GM21825 (cell line): ENCODE measurements at regions not wholly inside any gene's neighbourhood (a gene's known extent, or its start where the extent isn't known, plus 50 kb on each side); places are given as distances from the start of the nearest gene placed in this dataset.

ENCODE experiments used
- ATAC-seq: cut with Tn5 transposase; IDR thresholded peaks from one replicate; pipeline ENCODE4 v1.9.1; 2021; ENCODE audit warnings: mild to moderate bottlenecking, moderate library complexity; ENCODE audit not compliant: unreplicated experiment

DNA sequence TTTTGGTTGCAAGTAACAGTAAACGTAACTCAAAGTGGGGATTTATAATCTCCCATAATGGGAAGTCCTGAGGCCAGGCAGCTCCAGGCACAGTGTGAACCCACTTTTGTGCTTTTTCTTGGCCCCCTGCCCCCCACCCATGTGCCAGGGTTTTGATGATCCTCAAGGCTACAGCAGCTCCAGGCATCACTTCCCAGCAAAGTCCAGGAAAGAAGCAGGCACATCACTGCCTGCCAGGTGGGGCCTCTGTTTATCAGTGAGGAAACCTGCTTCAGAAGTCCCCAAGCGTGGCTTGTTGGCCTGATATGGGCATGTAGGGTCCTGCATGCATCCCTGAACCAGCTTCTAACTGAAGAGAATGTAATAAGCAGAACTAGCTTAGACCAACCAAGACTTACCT, 299.2 kb upstream of the SKOR2 start:
- ATAC-seq, result no peak

DNA sequence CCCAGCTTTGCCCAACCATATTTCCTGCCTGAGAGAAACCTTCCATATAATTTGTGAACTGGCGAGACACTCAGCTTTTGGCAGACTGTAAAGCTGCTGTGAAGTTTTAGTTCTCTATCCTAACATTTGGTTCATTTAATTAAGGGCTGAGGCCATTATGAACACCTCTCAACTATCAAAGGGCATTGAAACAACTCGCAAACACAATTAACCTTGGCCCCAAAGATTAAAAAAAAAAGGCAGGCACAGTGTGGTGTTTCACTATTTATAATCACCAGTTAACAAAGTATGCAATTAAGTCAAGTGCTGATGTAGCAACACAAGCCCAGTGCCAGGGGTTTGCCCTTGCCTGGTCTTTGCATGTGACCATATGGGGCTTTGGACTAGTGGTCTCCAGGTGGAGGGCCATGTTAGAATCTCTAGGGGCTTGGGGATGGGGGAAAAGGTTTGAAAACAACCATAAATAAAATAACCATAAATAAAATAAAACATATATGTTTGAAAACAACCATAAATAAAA, 297.6 kb upstream of the SKOR2 start:
- no peak for ATAC-seq

DNA sequence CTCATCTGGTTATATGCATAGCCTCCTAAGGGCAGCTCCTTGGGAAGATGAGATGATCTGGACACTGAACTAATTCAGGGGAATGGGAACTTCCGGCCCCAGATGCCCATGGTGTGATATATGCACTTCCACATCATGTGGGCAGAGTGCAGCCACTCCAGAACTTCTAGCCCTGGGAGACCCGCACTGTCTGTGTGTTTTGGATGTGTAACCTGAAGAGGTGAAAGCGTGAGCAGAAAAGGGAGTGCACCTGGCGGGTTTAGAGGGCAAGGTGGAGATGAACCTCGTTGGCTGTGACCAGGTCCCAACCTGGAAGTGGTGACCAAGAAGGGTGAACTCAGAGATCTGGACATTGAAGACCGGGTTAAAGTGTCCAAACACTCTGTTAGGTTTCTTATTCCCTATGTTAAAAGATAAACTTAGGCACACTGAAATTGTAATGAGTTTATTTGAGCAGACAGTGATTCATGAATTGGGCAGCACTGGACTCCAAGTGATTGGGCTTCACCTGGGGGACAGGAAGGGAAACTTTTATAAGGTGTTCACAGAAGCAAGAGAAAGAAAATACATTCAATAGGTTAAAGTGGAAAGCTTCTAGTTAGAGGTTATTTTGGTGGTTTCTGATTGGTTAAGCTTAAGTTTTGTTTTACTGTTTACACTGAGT, 296.2 kb upstream of the SKOR2 start:
- no peak for ATAC-seq

DNA sequence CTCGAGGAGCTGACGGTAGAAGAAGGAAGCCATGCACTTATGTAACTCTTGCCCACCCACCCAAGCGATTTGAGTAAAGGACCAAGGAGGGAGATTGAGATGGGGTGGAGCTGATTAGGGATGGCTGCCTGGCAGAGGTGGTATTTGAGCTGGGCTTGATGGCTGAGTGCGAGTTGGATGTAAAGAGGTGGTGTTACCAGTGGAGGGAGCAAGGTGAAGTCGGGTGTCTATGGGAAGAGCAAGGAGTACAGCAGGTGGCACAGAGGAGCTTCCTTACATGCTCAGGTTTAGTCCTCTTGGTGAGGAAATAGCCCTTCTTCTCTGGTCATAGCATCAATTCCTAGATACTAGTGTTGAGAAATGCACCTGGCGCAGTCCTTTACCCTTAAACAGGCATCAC, 294.2 kb upstream of the SKOR2 start:
- no peak for ATAC-seq

DNA sequence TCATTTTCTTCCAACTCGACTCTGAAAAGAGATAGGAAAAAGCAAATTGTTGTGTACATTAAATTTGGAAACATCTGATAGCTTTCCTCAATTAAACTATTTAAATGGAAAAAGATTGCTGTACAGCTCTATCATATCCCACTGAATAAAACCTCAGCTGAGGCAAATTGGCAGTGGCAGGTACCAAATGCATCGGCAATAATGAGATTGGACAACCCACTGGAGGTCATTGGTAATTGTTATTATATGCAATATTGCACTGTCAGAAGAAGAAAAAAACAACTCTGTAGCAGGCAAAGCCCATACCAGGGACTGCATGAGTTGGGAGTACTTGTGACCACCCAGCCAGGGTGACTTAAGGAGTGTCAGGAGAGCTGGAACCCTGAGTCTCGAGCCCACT, 291.6 kb upstream of the SKOR2 start:
- no peak for ATAC-seq

DNA sequence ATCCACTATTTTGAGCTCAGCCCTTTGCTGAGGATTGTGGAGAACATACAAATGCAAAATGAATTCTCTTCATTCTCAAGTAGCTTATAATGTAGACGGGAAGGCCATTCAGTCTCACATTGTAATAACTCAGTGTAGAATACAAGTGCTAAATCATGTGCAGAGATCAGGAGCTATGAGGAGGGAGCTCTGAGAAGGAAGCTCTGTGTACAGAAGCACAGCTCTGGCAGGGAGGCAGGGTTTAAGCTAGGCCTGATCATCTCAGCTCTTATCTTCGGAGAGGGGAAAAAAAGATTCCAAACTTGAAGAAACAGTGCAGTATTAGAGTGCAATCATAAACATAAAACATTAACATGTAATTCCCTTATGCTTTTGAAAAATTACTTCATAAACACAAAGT, 291.1 kb upstream of the SKOR2 start:
- no peak for ATAC-seq

DNA sequence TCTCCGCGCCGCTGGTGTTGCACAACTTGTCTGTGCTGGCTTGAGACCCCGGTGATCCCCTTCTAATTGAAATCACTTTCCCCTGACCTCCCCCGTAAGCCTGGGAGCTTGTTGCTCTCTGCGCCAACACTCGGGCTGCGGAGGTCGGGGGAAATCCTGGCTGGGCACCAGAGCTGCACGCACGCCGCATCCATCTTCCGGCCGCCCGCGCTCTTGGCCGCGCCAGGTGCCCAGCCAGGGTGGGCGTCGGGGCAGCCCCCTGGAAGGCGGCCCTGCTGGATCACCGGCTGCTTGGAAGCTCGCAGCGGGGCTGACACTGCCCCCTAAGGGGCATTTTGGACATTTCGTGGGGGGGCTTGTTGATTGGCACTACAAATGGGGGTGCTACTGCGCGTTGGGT, 280.3 kb upstream of the SKOR2 start:
- no peak for ATAC-seq

DNA sequence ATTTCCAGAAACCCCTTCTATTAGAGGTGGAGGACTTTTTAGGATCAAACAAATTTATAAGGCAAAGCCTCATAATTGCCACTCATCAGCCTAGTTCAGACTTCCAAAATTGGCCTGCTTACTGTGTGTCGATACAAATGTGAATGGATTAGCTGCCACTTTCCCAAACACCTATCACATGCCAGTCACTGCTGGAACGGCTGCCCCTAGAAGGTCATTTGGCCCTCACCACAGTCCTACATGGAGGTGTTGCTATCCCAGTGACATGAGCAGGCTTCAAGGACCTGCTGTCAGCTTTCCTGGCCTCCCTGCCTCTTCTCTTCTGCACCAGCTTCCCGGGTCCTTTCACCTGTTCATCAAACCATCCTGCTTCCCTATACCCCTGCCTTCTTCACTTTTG, 279.2 kb upstream of the SKOR2 start:
- ATAC-seq, result no peak

DNA sequence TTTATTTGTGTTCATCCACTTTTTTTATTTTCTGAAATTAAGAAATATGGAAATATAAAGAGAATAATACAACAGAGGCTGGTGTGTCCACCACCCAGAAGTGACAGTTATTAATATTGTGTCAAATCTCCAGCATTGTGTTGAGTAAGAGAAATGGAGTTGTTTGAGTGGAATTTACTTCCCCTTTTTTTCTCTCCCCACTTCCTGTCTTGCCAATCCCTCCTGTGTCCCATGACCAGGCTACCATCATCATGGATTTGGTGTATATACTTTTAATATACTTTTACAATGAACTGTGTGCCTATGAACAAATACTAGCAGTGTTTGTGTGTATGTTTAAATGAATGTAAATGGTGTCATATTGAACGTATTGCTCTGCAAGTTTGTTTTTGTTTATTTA, 276.9 kb upstream of the SKOR2 start:
- no peak for ATAC-seq

DNA sequence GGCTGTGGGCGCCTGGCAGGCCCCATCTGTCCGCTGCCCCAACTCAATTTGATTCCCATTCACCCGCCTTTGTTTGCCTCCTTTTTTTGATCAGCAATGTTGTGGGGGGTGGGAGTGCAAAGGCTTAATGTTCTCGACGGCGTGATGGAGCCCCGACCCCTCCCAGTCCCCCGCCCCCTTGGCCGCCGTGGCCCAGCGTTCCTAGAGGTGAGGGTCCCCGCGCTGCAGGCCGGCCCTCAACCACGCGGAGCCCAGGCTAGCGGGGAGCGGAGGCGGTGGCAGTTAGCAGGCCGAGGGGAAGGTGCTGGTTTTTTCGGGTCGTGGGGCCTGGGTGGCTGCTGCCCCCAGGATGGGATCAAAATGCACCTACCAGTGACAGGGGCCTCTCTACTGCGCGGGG, 274.7 kb upstream of the SKOR2 start:
- no peak for ATAC-seq

DNA sequence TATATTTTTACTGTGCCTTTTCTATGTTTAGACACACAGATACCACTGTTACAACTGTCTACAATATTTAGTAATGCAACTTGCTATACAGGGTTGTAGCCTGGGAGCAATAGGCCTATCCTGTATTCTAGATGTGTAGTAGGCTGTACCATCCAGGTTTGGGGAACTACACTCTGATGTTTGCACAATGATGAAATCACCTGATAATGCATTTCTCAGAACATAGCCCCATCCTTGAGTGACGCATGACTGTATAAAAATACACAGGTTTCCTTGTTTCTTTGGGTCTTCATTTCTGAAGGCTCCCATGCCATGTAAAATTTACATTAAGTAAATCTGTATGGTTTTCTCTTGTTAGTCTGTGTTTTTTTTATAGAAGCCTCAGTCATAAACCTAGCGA, 270.9 kb upstream of the SKOR2 start:
- no peak for ATAC-seq

DNA sequence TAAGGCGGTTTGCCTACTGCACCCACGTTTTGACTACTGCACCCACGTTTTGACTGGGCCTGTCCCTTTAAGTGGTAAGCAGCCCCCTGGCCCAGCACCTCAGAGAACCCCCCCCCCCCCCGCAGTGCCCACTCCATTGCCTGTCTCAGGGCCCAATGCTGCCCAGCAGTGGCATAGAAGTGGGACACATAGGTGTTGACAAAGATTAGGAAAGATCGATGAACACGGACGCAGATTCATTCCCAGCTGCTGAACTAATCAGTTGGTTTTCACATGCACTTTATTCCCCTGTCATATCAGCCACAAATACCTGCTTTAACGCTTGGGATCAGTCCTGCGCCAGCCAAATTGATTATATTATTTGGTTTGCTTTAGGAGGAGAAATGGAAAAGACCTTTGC, 268.8 kb upstream of the SKOR2 start:
- no peak for ATAC-seq

DNA sequence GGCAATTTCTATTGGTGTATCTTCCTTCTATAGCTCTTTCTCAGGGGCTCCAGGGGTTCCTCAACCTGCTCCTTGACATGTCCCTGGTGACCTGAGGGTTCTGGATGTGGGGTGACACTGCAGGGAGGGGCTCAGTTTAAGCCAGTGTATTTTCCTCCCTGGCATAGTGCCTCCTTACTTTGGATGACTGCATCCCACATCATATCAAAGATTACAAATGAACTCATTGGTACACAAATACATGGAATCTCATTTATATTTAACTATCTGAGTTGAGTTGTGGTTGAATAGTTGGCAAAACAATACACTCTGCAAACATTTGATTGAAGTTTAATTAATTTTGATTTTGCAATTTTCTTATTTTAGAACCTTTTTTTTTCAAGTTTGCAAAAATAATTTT, 268.2 kb upstream of the SKOR2 start:
- no peak for ATAC-seq

DNA sequence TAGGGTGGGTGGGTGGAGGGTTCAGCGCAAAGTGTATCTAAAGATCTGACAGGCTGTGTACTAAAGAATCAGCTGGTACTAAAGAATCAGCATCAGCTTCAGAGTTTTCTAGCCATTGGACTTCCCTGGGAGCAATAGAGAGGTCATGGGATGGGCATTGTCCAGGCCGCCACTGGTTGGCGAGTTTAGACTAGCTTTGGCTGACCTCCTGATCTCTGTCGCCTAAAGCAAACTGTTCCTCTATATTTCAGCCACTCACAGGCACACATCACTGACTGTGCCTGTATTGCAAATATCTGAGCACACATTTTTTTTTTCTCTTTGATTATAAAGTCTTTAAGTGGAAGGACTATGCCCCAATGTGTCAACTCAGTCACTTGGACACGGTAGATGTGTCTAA, 267.8 kb upstream of the SKOR2 start:
- ATAC-seq, result no peak

DNA sequence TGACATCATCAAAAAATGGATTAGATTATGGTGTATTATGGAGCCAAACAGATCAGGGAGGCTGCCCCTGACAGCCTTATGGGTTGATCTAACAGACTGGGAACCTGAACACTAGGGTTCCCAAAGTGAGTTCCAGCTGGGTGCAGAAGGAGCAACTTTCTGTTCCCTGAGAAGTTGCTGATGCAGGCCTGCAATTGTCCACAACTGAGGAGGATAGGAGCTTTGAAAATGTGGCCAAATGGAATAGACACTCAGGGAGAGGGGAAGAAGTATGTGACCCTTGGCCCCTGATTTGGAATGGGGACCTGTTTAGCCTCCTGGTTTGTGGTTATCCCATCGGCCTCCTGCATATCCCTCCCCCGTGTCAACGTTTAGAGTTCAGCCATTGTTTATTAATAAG, 262.2 kb upstream of the SKOR2 start:
- no peak for ATAC-seq

DNA sequence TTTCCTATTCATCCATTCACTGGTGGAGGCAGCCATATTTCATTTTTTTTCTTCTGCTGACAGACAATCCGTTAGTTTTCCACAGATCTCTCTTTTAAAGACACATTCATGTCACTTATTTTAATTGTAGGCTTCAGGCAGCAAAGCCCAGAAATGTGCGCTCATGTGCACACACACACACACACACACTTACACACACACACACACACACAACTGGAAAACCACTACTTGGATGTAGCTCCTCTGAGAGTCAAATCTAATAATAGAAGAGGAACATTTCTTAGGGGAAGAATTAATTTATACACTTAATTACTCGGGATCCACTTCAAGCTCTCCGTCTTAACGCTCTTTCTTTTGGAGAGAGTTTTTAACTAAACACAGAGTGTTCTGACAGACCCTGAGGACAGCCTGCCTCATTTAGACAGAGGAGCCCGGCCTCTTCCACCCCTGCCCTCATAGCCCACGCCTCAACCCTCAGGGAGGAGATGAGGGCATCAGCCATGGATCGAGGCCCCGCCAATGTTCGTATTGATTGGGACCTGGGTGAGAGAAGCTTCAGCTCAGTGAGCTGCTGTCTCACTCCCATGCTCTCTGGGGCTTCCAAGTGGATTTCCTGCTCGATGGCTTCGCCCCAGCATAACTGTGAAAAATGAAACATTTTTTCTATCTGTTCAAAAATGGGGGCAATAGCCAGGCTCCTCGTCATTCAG, 261.4 kb upstream of the SKOR2 start:
- ATAC-seq, result no peak

DNA sequence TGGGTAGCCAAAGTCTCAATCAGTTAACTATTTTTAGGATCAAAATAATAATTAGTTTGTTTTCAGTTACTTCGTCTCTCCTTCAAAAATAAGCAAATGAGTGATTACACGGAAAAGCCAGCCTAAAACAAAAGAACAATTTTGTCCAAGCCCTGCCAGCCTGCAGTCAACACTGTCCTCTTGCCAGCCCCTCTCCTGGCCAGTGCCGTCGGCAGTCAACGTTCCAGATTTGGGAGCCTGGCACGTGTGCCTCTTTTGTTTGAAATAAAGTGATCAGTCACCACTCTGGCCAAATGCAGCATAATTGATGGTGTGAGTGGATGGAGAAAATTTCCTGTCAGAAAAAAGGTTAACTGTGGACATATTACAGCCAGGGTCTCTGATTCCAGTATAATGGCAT, 260.6 kb upstream of the SKOR2 start:
- ATAC-seq, result no peak

DNA sequence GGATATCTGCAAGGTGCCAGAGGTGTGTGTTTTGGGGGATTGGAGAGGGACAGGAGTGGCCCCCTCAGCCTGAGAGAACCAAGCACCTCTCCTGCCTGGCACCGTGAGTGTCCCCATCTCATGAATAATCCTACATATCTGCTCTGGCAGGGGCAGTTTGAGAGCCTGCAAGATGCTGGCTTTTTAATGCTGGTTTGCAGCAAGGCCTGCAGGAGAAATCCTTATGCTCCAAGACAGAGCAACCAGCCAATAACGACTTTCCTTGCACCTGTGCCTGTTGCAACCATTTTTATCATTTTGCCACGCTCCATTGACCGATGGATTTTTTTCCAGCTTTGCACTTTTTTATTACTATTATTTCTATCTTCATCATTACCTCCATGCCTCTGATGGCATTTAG, 259.4 kb upstream of the SKOR2 start:
- no peak for ATAC-seq

DNA sequence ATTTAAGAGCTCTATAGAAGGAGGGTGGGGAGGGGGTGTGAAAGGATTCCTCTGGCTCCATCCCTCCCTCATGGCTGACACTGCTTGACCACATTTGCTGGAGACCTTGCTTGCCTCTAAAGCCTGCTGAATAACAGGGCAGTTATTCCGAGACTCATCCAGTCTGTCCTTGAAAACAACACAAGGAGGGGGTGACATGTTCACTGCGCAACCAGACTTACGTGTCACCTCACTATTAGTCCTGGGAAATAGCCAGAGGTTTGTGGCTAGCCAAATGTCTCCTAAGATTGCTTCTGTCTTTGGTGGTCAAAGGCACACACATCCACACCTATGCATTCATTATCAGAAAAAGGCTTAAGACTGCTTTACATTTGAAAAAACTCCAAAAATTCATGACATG, 256.2 kb upstream of the SKOR2 start:
- no peak for ATAC-seq

DNA sequence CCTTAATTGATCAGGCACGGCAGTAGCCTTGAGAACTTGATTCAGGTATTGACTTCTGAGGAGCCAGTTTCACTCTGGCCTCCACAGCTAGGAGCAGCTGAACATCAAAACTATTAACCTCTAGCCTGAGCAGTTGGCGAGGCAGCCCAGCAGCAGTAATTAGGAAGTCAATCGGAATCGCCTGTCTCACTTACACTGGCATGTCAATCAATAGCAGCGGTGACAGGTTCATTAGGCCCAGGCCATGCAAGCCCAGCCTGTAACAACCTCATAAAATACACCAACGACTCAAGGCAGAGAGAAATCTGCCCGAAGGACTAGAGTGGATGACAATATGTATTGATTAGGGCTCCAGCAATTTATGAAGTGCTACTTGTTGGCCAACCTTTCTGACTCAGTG, 255.4 kb upstream of the SKOR2 start:
- ATAC-seq, result no peak

DNA sequence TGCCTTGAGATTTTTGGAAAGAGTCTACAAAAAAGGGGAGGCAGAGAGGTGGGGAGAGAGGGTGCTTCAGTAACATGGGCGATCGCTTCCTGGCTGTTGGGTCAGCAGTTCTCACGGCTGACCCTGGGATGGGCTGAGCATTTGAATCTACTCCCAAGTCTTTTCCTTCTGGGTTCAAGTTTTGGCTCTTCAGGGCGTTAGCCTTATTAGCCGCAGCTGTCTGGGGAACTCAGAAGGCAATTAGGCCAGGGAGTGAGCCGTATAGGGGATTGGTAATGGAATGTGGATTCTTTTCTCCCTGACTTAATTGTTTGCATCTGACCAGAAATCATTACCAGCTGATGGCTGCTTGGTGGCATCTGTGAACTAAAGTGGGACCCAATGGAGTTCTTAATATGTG, 250.5 kb upstream of the SKOR2 start:
- ATAC-seq, result no peak

DNA sequence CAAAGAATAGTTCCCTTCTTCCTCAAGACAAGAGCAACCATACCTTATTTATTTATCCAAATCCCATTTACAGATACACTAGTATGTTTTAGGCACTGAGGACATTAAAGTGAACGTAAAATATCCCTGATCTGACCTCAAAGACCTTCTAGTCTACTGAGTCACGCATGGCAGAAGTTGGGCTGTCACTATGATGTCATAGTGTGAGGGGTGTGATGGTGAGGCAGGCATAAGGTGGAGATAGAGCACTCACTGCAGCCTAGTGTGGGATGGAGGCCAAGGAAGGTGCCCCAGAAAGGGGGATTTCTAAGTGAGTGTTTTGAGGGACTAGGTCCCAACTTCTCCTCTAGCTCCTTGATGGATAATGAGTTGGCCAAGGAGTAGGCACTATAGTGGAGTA, 249.5 kb upstream of the SKOR2 start:
- ATAC-seq, result no peak

DNA sequence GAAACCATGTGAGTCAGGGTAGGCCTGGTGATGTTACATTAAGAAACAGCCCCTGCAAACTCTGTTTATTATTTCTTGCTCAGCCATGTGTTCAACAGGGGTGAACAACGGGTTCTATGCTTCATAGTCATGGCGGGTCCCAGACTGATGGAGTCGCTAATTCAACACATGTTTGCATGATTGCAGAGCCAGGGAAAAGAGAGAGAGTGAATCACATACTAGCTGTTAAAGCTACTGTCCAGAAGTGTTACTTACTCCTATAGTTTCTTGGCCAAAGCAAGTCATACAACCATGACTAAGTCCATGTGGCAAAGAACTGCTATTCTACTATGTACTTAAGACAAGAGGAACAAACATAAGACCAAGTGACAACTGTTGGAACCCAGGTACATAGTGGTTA, 241.2 kb upstream of the SKOR2 start:
- ATAC-seq, result no peak
